ENCODE measurements at regions not wholly inside any gene's neighbourhood (a gene's known extent, or its start where the extent isn't known, plus 50 kb on each side); places are given as distances from the start of the nearest gene placed in this dataset.

DNA sequence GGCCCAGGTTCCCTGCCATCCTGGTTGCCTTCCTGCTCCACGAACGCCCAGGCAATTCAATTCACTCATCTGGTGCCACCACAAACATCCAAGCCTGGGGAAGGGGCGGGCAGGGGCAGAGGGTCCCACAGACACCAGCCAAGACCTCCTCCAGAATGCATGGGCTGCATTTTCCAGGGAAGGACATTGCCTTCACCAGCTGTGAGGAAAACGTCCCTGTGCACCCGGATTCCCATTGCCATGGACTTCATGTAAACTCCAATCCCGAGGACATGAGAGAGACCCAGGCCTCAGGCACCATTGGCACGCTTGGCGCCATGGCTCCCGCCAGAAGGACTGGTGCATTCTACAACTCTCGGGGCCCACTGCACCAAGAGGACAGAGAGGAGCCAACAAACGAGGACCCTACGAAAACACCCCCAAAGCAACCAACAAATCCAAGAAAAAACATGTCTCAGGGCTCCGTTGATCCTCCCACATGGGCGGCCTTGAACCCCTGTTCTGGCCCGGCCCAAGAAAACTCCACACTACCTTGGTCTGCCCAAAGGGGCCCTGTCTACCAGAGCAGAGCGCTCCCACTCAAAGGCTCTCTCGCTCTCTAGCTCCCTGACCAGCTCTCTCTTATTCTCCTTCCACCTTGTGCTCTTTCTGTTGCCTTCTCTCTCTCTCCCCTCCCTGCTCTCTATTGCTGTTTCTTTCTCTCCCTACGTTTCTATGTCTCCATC lies 183.9 kb downstream of the ALG10 start:
- H3K9me3 ChIP-seq (ENCODE audit: control insufficient read depth, insufficient read depth, low read length) = no peaks in the 10 kb centered on the region
- Mint-ChIP-seq H3K36me3 (no peaks in the 10 kb centered on the region), H3K9me3 (peaks cover 0 to 3% of the 10 kb centered on the region in 2 donors), H3K4me1 (no peaks in the 10 kb centered on the region), H3K4me3 (no peak overlapping the region), H3K27me3 (ENCODE audit: low read depth in 2 of 2) (no peaks in the 10 kb centered on the region), H3K27ac (no peak overlapping the region)
- H3K4me1 ChIP-seq (ENCODE audit: control insufficient read depth, insufficient read depth, low read length) = no peaks in the 10 kb centered on the region
- 85% methylated on average over 17 of the region's 18 CpGs for whole genome bisulfite sequencing (ENCODE audit: insufficient coverage)
- H3K27ac ChIP-seq (ENCODE audit: low read length) = no peak overlapping the region
- no peaks in the 10 kb centered on the region for H3K36me3 ChIP-seq (ENCODE audit: control insufficient read depth, insufficient read depth, low read length)
- H3K27me3 ChIP-seq (ENCODE audit: control insufficient read depth, insufficient read depth, low read length) = no peaks in the 10 kb centered on the region
- ATAC-seq (no peak), DNase-seq (no peak)
- no peak overlapping the region for H3K4me3 ChIP-seq (ENCODE audit: low read length)
- no peak for TF ChIP-seq CTCF (IDR thresholded peaks at IDR 0.05)
- intact Hi-C loops (cut with micrococcal nuclease) = no loop called here

- H3K27me3 ChIP-seq (ENCODE audit: control insufficient read depth, insufficient read depth, low read length) = no peaks in the 10 kb centered on the region
- DNase-seq (no peak), ATAC-seq (no peak)
- Mint-ChIP-seq H3K4me1 (no peaks in the 10 kb centered on the region), H3K4me3 (no peak overlapping the region), H3K36me3 (no peaks in the 10 kb centered on the region), H3K27ac (no peak overlapping the region), H3K9me3 (peaks cover 0 to 3% of the 10 kb centered on the region in 2 donors), H3K27me3 (ENCODE audit: low read depth in 2 of 2) (no peaks in the 10 kb centered on the region)
- TF ChIP-seq CTCF (IDR thresholded peaks at IDR 0.05) = no peak
- no peaks in the 10 kb centered on the region for H3K36me3 ChIP-seq (ENCODE audit: control insufficient read depth, insufficient read depth, low read length)
- no peak overlapping the region for H3K27ac ChIP-seq (ENCODE audit: low read length)
- WGBS (ENCODE audit: insufficient coverage) = 92% methylated on average over 11 of the region's 11 CpGs
- intact Hi-C loops (cut with micrococcal nuclease) = no loop called here
- no peaks in the 10 kb centered on the region for H3K9me3 ChIP-seq (ENCODE audit: control insufficient read depth, insufficient read depth, low read length)
- no peak overlapping the region for H3K4me3 ChIP-seq (ENCODE audit: low read length)
- H3K4me1 ChIP-seq (ENCODE audit: control insufficient read depth, insufficient read depth, low read length) = no peaks in the 10 kb centered on the region
These were observed 185.6 kb downstream of the ALG10 start for GRCh38 chr12:34207858-34208257.

DNA sequence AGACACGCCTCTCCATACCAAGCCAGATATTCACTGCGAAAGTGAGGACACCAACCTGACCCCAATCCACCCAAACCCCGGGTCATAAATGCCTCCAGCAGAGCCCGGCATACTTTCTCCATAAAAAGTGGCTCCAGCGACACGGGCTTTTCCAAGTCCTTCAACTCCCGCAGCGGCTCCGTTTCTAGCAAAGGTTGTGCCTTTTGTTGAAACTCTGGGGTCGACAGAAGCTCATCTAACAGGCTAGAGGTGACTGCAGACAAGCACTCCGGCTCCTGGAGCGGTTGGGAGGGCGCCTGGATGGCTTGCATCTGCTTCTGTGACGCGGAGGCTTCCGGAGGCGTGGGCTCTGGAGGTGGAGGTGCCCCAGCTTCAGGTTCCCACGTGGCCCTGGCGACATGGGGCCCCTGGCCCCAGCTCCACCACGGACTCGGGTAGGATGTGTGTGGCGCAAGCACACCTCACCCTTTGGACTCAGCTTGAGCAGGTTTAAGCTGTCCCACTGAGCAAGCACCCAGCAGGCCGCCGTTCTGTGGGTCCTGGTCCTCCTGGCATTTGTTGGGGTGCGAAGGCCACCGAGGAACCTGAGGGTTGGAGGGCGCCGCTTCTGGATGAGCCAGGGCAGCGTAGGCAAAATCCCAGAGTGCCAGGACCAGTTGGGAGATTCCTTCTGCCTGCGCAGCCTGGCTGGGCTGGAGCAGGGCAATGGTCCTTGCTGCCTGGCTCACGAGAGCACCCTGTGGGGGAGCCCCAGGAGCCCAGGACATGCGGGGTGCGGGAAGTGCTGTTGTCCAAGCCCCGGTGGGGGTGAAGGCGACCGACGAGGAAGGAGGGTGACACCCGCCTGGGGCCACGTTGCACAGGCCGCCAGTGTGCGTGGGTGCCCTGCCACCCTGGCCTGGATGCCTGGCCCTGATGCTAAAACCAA lies 186.3 kb downstream of the ALG10 start:
- H3K27ac ChIP-seq (ENCODE audit: low read length) = no peak overlapping the region
- no peaks in the 10 kb centered on the region for H3K27me3 ChIP-seq (ENCODE audit: control insufficient read depth, insufficient read depth, low read length)
- no peaks in the 10 kb centered on the region for H3K36me3 ChIP-seq (ENCODE audit: control insufficient read depth, insufficient read depth, low read length)
- no peak overlapping the region for H3K4me3 ChIP-seq (ENCODE audit: low read length)
- Mint-ChIP-seq H3K27ac (no peak overlapping the region), H3K27me3 (ENCODE audit: low read depth in 2 of 2) (no peaks in the 10 kb centered on the region), H3K9me3 (peaks cover 0 to 3% of the 10 kb centered on the region in 2 donors), H3K4me3 (no peak overlapping the region), H3K36me3 (no peaks in the 10 kb centered on the region), H3K4me1 (no peaks in the 10 kb centered on the region)
- ATAC-seq (no peak), DNase-seq (no peak)
- no peaks in the 10 kb centered on the region for H3K9me3 ChIP-seq (ENCODE audit: control insufficient read depth, insufficient read depth, low read length)
- H3K4me1 ChIP-seq (ENCODE audit: control insufficient read depth, insufficient read depth, low read length) = no peaks in the 10 kb centered on the region
- intact Hi-C loops (cut with micrococcal nuclease) = no loop called here
- 84% methylated on average over 41 of the region's 41 CpGs for WGBS (ENCODE audit: insufficient coverage)
- no peak for TF ChIP-seq CTCF (IDR thresholded peaks at IDR 0.05)
